Cardiac muscle cell (in vitro differentiated cells and primary cell): ENCODE measurements at regions not wholly inside any gene's neighbourhood (a gene's known extent, or its start where the extent isn't known, plus 50 kb on each side); places are given as distances from the start of the nearest gene placed in this dataset.

Source experiments
- DNase-seq, 2 donors: peaks; one replicate each; pipeline versions ENCODE4 v3.0.0 to v3.0.0-alpha.2; 2010 to 2017; ENCODE audit warnings: low read depth in 1 of 2, low spot score in 1 of 2
- H3K27ac ChIP-seq: fragments of 200-600 bp; sonication (generic); 2 replicates; pipeline ENCODE4 v1.5.1; 2016
- H3K27me3 ChIP-seq: fragments of 200-600 bp; sonication (generic); 2 replicates; pipeline ENCODE4 v1.6.0; 2016; ENCODE audit warnings: control low read depth
- H3K36me3 ChIP-seq: fragments of 200-600 bp; sonication (generic); 2 replicates; pipeline ENCODE4 v1.5.1; 2016; ENCODE audit warnings: control low read depth
- H3K4me1 ChIP-seq: fragments of 200-600 bp; sonication (generic); 2 replicates; pipeline ENCODE4 v1.8.1; 2017; ENCODE audit warnings: low read depth, mild to moderate bottlenecking, mixed run types
- H3K4me3 ChIP-seq: fragments of 200-600 bp; sonication (generic); 2 replicates; pipeline ENCODE4 v1.5.1; 2016; ENCODE audit warnings: mild to moderate bottlenecking
- H3K9me3 ChIP-seq: fragments of 200-600 bp; sonication (generic); 2 replicates; pipeline ENCODE4 v1.5.1; 2017; ENCODE audit warnings: low read depth, mild to moderate bottlenecking, control low read depth
- CTCF ChIP-seq: IDR thresholded peaks from 2 replicates; pipeline ENCODE4 v1.5.1; 2012; ENCODE audit warnings: low read depth, mild to moderate bottlenecking, low read length

- Histone ChIP-seq H3K4me3 (no peak overlapping the region), H3K36me3 (no peaks in the 10 kb centered on the region), H3K27me3 (peaks cover 99% of the 10 kb centered on the region), H3K4me1 (no peaks in the 10 kb centered on the region), H3K27ac (no peak overlapping the region), H3K9me3 (no peaks in the 10 kb centered on the region)
- TF ChIP-seq CTCF = no peak
- DNase-seq = no peak
Measured at GRCh38 chr5:109929376-109929775, 239.6 kb downstream of the MAN2A1 start.

- DNase-seq = no peak
- Histone ChIP-seq H3K4me1 (no peaks in the 10 kb centered on the region), H3K9me3 (no peaks in the 10 kb centered on the region), H3K27ac (no peak overlapping the region), H3K27me3 (peaks cover 99% of the 10 kb centered on the region), H3K4me3 (no peak overlapping the region), H3K36me3 (no peaks in the 10 kb centered on the region)
- TF ChIP-seq CTCF = no peak
Measured at GRCh38 chr5:109929911-109930310, 240.2 kb downstream of the MAN2A1 start.

- DNase-seq = no peak
- Histone ChIP-seq H3K36me3 (no peaks in the 10 kb centered on the region), H3K4me1 (no peaks in the 10 kb centered on the region), H3K27ac (no peak overlapping the region), H3K4me3 (no peak overlapping the region), H3K9me3 (no peaks in the 10 kb centered on the region), H3K27me3 (peaks cover 98% of the 10 kb centered on the region)
- no peak for TF ChIP-seq CTCF
Measured at GRCh38 chr5:109931049-109931780, 241.5 kb downstream of the MAN2A1 start.

GRCh38 chr5:109935833-109936490 is 246.2 kb downstream of the MAN2A1 start:
- Histone ChIP-seq H3K27me3 (peaks cover 90% of the 10 kb centered on the region), H3K27ac (no peak overlapping the region), H3K4me3 (no peak overlapping the region), H3K36me3 (no peaks in the 10 kb centered on the region), H3K9me3 (peaks cover 3% of the 10 kb centered on the region), H3K4me1 (no peaks in the 10 kb centered on the region)
- no peak for DNase-seq
- no peak for TF ChIP-seq CTCF

- Histone ChIP-seq H3K9me3 (peaks cover 3% of the 10 kb centered on the region), H3K27me3 (peaks cover 90% of the 10 kb centered on the region), H3K36me3 (no peaks in the 10 kb centered on the region), H3K4me3 (no peak overlapping the region), H3K4me1 (no peaks in the 10 kb centered on the region), H3K27ac (no peak overlapping the region)
- no peak for TF ChIP-seq CTCF
- DNase-seq = no peak
Measured at GRCh38 chr5:109936996-109937395, 247.3 kb downstream of the MAN2A1 start.
